ENCODE measurements at regions not wholly inside any gene's neighbourhood (a gene's known extent, or its start where the extent isn't known, plus 50 kb on each side); places are given as distances from the start of the nearest gene placed in this dataset.
"Not testable (repeated sequence)": the region's sequence is repeated elsewhere in the genome, so short reads cannot be mapped to it uniquely, and the experiment has no call there.

- DNase-seq = no peak
- peaks cover 7% of the 10 kb centered on the region for H3K4me1 ChIP-seq (ENCODE audit: control insufficient read depth, insufficient read depth, low read length)
- no peak overlapping the region for H3K4me3 ChIP-seq (ENCODE audit: low read length)
- no peak overlapping the region for H3K27ac ChIP-seq (ENCODE audit: low read length)
- no peaks in the 10 kb centered on the region for H3K36me3 ChIP-seq (ENCODE audit: control insufficient read depth, insufficient read depth, low read length)
- no peaks in the 10 kb centered on the region for H3K9me3 ChIP-seq (ENCODE audit: control insufficient read depth, low read depth, low read length)
- no peaks in the 10 kb centered on the region for H3K27me3 ChIP-seq (ENCODE audit: control insufficient read depth, insufficient read depth, low read length)
Measured at GRCh38 chr5:126000507-126000906, 422.7 kb upstream of the GRAMD2B start.

- no peak overlapping the region for H3K4me3 ChIP-seq (ENCODE audit: low read length)
- DNase-seq = peak in 1 of 2 donors; percentile 11
- H3K36me3 ChIP-seq (ENCODE audit: control insufficient read depth, insufficient read depth, low read length) = no peaks in the 10 kb centered on the region
- H3K27me3 ChIP-seq (ENCODE audit: control insufficient read depth, insufficient read depth, low read length) = no peaks in the 10 kb centered on the region
- peaks cover 7% of the 10 kb centered on the region for H3K4me1 ChIP-seq (ENCODE audit: control insufficient read depth, insufficient read depth, low read length)
- no peak overlapping the region for H3K27ac ChIP-seq (ENCODE audit: low read length)
- no peaks in the 10 kb centered on the region for H3K9me3 ChIP-seq (ENCODE audit: control insufficient read depth, low read depth, low read length)
- WGBS (ENCODE audit: insufficient coverage, low lambda C conversion rate) = no CpG with 5 or more reads among the region's 7 CpGs
Measured at GRCh38 chr5:126002222-126002897, 420.8 kb upstream of the GRAMD2B start.

GRCh38 chr5:126003309-126003708 is 419.9 kb upstream of the GRAMD2B start:
- Histone ChIP-seq H3K9me3 (ENCODE audit: control insufficient read depth, low read depth, low read length) (no peaks in the 10 kb centered on the region), H3K27me3 (ENCODE audit: control insufficient read depth, insufficient read depth, low read length) (no peaks in the 10 kb centered on the region), H3K4me1 (ENCODE audit: control insufficient read depth, insufficient read depth, low read length) (peaks cover 7% of the 10 kb centered on the region), H3K4me3 (ENCODE audit: low read length) (no peak overlapping the region), H3K36me3 (ENCODE audit: control insufficient read depth, insufficient read depth, low read length) (no peaks in the 10 kb centered on the region), H3K27ac (ENCODE audit: low read length) (no peak overlapping the region)
- DNase-seq = no peak
- WGBS (ENCODE audit: insufficient coverage, low lambda C conversion rate) = no CpG with 5 or more reads among the region's 3 CpGs

- DNase-seq = peak in 1 of 2 donors; percentile 5
- no peak overlapping the region for H3K4me3 ChIP-seq (ENCODE audit: low read length)
- peaks cover 7% of the 10 kb centered on the region for H3K4me1 ChIP-seq (ENCODE audit: control insufficient read depth, insufficient read depth, low read length)
- no peaks in the 10 kb centered on the region for H3K9me3 ChIP-seq (ENCODE audit: control insufficient read depth, low read depth, low read length)
- no CpG with 5 or more reads among the region's 2 CpGs for WGBS (ENCODE audit: insufficient coverage, low lambda C conversion rate)
- H3K36me3 ChIP-seq (ENCODE audit: control insufficient read depth, insufficient read depth, low read length) = no peaks in the 10 kb centered on the region
- H3K27me3 ChIP-seq (ENCODE audit: control insufficient read depth, insufficient read depth, low read length) = no peaks in the 10 kb centered on the region
- no peak overlapping the region for H3K27ac ChIP-seq (ENCODE audit: low read length)
Measured at GRCh38 chr5:126004636-126005035, 418.6 kb upstream of the GRAMD2B start.

GRCh38 chr5:126007841-126008240 is 415.4 kb upstream of the GRAMD2B start:
- Histone ChIP-seq H3K36me3 (ENCODE audit: control insufficient read depth, insufficient read depth, low read length) (no peaks in the 10 kb centered on the region), H3K4me1 (ENCODE audit: control insufficient read depth, insufficient read depth, low read length) (no peaks in the 10 kb centered on the region), H3K4me3 (ENCODE audit: low read length) (no peak overlapping the region), H3K27ac (ENCODE audit: low read length) (no peak overlapping the region), H3K9me3 (ENCODE audit: control insufficient read depth, low read depth, low read length) (no peaks in the 10 kb centered on the region), H3K27me3 (ENCODE audit: control insufficient read depth, insufficient read depth, low read length) (no peaks in the 10 kb centered on the region)
- DNase-seq = no peak
- WGBS (ENCODE audit: insufficient coverage, low lambda C conversion rate) = no CpG with 5 or more reads among the region's 1 CpG

- Histone ChIP-seq H3K27me3 (ENCODE audit: control insufficient read depth, insufficient read depth, low read length) (no peaks in the 10 kb centered on the region), H3K4me1 (ENCODE audit: control insufficient read depth, insufficient read depth, low read length) (no peaks in the 10 kb centered on the region), H3K4me3 (ENCODE audit: low read length) (no peak overlapping the region), H3K27ac (ENCODE audit: low read length) (no peak overlapping the region), H3K36me3 (ENCODE audit: control insufficient read depth, insufficient read depth, low read length) (no peaks in the 10 kb centered on the region), H3K9me3 (ENCODE audit: control insufficient read depth, low read depth, low read length) (no peaks in the 10 kb centered on the region)
- no CpG with 5 or more reads among the region's 5 CpGs for WGBS (ENCODE audit: insufficient coverage, low lambda C conversion rate)
- no peak for DNase-seq
Measured at GRCh38 chr5:126009566-126009965, 413.6 kb upstream of the GRAMD2B start.

- H3K27ac ChIP-seq (ENCODE audit: low read length) = not testable (repeated sequence)
- WGBS (ENCODE audit: insufficient coverage, low lambda C conversion rate) = no CpG with 5 or more reads among the region's 7 CpGs
Measured at GRCh38 chr5:126011526-126011925, 411.7 kb upstream of the GRAMD2B start.

GRCh38 chr5:126014676-126015075 is 408.5 kb upstream of the GRAMD2B start:
- no peak for DNase-seq
- Histone ChIP-seq H3K4me1 (ENCODE audit: control insufficient read depth, insufficient read depth, low read length) (no peaks in the 10 kb centered on the region), H3K4me3 (ENCODE audit: low read length) (no peak overlapping the region), H3K36me3 (ENCODE audit: control insufficient read depth, insufficient read depth, low read length) (no peaks in the 10 kb centered on the region), H3K27ac (ENCODE audit: low read length) (no peak overlapping the region), H3K9me3 (ENCODE audit: control insufficient read depth, low read depth, low read length) (no peaks in the 10 kb centered on the region), H3K27me3 (ENCODE audit: control insufficient read depth, insufficient read depth, low read length) (no peaks in the 10 kb centered on the region)
- no CpG with 5 or more reads among the region's 1 CpG for WGBS (ENCODE audit: insufficient coverage, low lambda C conversion rate)

More at GRCh38 chr5:126011526-126011925, 411.7 kb upstream of the GRAMD2B start:
- H3K4me1 ChIP-seq (ENCODE audit: control insufficient read depth, insufficient read depth, low read length); H3K9me3 ChIP-seq (ENCODE audit: control insufficient read depth, low read depth, low read length); H3K27me3 ChIP-seq (ENCODE audit: control insufficient read depth, insufficient read depth, low read length); H3K4me3 ChIP-seq (ENCODE audit: low read length); H3K36me3 ChIP-seq (ENCODE audit: control insufficient read depth, insufficient read depth, low read length); DNase-seq: not testable (repeated sequence)

- Histone ChIP-seq H3K4me1 (ENCODE audit: control insufficient read depth, insufficient read depth, low read length) (no peaks in the 10 kb centered on the region), H3K36me3 (ENCODE audit: control insufficient read depth, insufficient read depth, low read length) (no peaks in the 10 kb centered on the region), H3K27me3 (ENCODE audit: control insufficient read depth, insufficient read depth, low read length) (no peaks in the 10 kb centered on the region), H3K27ac (ENCODE audit: low read length) (no peak overlapping the region), H3K9me3 (ENCODE audit: control insufficient read depth, low read depth, low read length) (no peaks in the 10 kb centered on the region), H3K4me3 (ENCODE audit: low read length) (no peak overlapping the region)
- no peak for DNase-seq
- 60% methylated on average over 1 of the region's 8 CpGs for WGBS (ENCODE audit: insufficient coverage, low lambda C conversion rate)
Measured at GRCh38 chr5:126015235-126016181, 407.7 kb upstream of the GRAMD2B start.

- no peaks in the 10 kb centered on the region for H3K9me3 ChIP-seq (ENCODE audit: control insufficient read depth, low read depth, low read length)
- no peaks in the 10 kb centered on the region for H3K4me1 ChIP-seq (ENCODE audit: control insufficient read depth, insufficient read depth, low read length)
- DNase-seq = no peak
- no peak overlapping the region for H3K27ac ChIP-seq (ENCODE audit: low read length)
- H3K4me3 ChIP-seq (ENCODE audit: low read length) = no peak overlapping the region
- no peaks in the 10 kb centered on the region for H3K27me3 ChIP-seq (ENCODE audit: control insufficient read depth, insufficient read depth, low read length)
- WGBS (ENCODE audit: insufficient coverage, low lambda C conversion rate) = no CpG with 5 or more reads among the region's 1 CpG
- no peaks in the 10 kb centered on the region for H3K36me3 ChIP-seq (ENCODE audit: control insufficient read depth, insufficient read depth, low read length)
Measured at GRCh38 chr5:126016256-126016655, 407.0 kb upstream of the GRAMD2B start.
